ENCODE measurements at regions not wholly inside any gene's neighbourhood (a gene's known extent, or its start where the extent isn't known, plus 50 kb on each side); places are given as distances from the start of the nearest gene placed in this dataset.

- H3K4me3 Mint-ChIP-seq: no peak overlapping the region
Measured at GRCh38 chrX:40164751-40165150, 67.0 kb upstream of the BCOR start.

GRCh38 chrX:40158036-40158706 lies 60.4 kb upstream of the BCOR start:
- ATAC-seq: peak; percentile 61
- H3K9me3 Mint-ChIP-seq: no peaks in the 10 kb centered on the region
- H3K4me3 Mint-ChIP-seq: peak overlapping the region; percentile 70
- H3K4me1 Mint-ChIP-seq: peaks cover 9% of the 10 kb centered on the region
- H3K27me3 Mint-ChIP-seq: no peaks in the 10 kb centered on the region
- no peaks in the 10 kb centered on the region for H3K36me3 Mint-ChIP-seq
- H3K27ac Mint-ChIP-seq: no peak overlapping the region

More at GRCh38 chrX:40164751-40165150, 67.0 kb upstream of the BCOR start:
- H3K27ac Mint-ChIP-seq: no peak overlapping the region
- no peak for ATAC-seq
- no peaks in the 10 kb centered on the region for H3K27me3 Mint-ChIP-seq
- peaks cover 27% of the 10 kb centered on the region for H3K4me1 Mint-ChIP-seq
- no peaks in the 10 kb centered on the region for H3K9me3 Mint-ChIP-seq
- H3K36me3 Mint-ChIP-seq: no peaks in the 10 kb centered on the region

- no peak for ATAC-seq
- peaks cover 9% of the 10 kb centered on the region for H3K4me1 Mint-ChIP-seq
- no peaks in the 10 kb centered on the region for H3K36me3 Mint-ChIP-seq
- H3K27me3 Mint-ChIP-seq: no peaks in the 10 kb centered on the region
- no peaks in the 10 kb centered on the region for H3K9me3 Mint-ChIP-seq
- H3K4me3 Mint-ChIP-seq: peak overlapping the region; percentile 15
- H3K27ac Mint-ChIP-seq: no peak overlapping the region
Measured at GRCh38 chrX:40157228-40158035, 59.7 kb upstream of the BCOR start.

- H3K27ac Mint-ChIP-seq: no peak overlapping the region
- H3K27me3 Mint-ChIP-seq: no peaks in the 10 kb centered on the region
- H3K4me3 Mint-ChIP-seq: peak overlapping the region; percentile 15
- no peaks in the 10 kb centered on the region for H3K9me3 Mint-ChIP-seq
- ATAC-seq: no peak
- H3K4me1 Mint-ChIP-seq: peaks cover 9% of the 10 kb centered on the region
- no peaks in the 10 kb centered on the region for H3K36me3 Mint-ChIP-seq
Measured at GRCh38 chrX:40156470-40157227, 58.9 kb upstream of the BCOR start.

- Mint-ChIP-seq H3K27ac (no peak overlapping the region), H3K36me3 (no peaks in the 10 kb centered on the region), H3K27me3 (no peaks in the 10 kb centered on the region), H3K9me3 (no peaks in the 10 kb centered on the region), H3K4me1 (peaks cover 9% of the 10 kb centered on the region), H3K4me3 (no peak overlapping the region)
- no peak for ATAC-seq
Measured at GRCh38 chrX:40155589-40156469, 58.1 kb upstream of the BCOR start.

GRCh38 chrX:40154853-40155588 lies 57.3 kb upstream of the BCOR start:
- no peak overlapping the region for H3K27ac Mint-ChIP-seq
- H3K27me3 Mint-ChIP-seq: no peaks in the 10 kb centered on the region
- no peaks in the 10 kb centered on the region for H3K9me3 Mint-ChIP-seq
- ATAC-seq: no peak
- H3K4me1 Mint-ChIP-seq: peaks cover 9% of the 10 kb centered on the region
- peak overlapping the region; percentile 79 for H3K4me3 Mint-ChIP-seq
- no peaks in the 10 kb centered on the region for H3K36me3 Mint-ChIP-seq

GRCh38 chrX:40154250-40154852 lies 56.6 kb upstream of the BCOR start:
- Mint-ChIP-seq H3K9me3 (no peaks in the 10 kb centered on the region), H3K27me3 (no peaks in the 10 kb centered on the region), H3K4me3 (peak overlapping the region; percentile 78), H3K4me1 (peaks cover 9% of the 10 kb centered on the region), H3K27ac (no peak overlapping the region), H3K36me3 (no peaks in the 10 kb centered on the region)
- ATAC-seq: no peak

- Mint-ChIP-seq H3K9me3 (no peaks in the 10 kb centered on the region), H3K4me1 (peaks cover 16% of the 10 kb centered on the region), H3K27ac (peak overlapping the region; percentile 49), H3K27me3 (no peaks in the 10 kb centered on the region), H3K36me3 (no peaks in the 10 kb centered on the region), H3K4me3 (peak overlapping the region; percentile 81)
- ATAC-seq: peak; percentile 87
Measured at GRCh38 chrX:40153345-40154249, 55.8 kb upstream of the BCOR start.

- Mint-ChIP-seq H3K27me3 (no peaks in the 10 kb centered on the region), H3K27ac (peak overlapping the region; percentile 49), H3K9me3 (no peaks in the 10 kb centered on the region), H3K36me3 (no peaks in the 10 kb centered on the region), H3K4me3 (peak overlapping the region; percentile 81), H3K4me1 (peaks cover 20% of the 10 kb centered on the region)
- ATAC-seq: no peak
Measured at GRCh38 chrX:40152741-40153344, 55.1 kb upstream of the BCOR start.

- peaks cover 16% of the 10 kb centered on the region for H3K4me1 Mint-ChIP-seq
- no peaks in the 10 kb centered on the region for H3K36me3 Mint-ChIP-seq
- H3K9me3 Mint-ChIP-seq: no peaks in the 10 kb centered on the region
- H3K27ac Mint-ChIP-seq: no peak overlapping the region
- no peak for ATAC-seq
- peak overlapping the region; percentile 81 for H3K4me3 Mint-ChIP-seq
- H3K27me3 Mint-ChIP-seq: no peaks in the 10 kb centered on the region
Measured at GRCh38 chrX:40152173-40152711, 54.5 kb upstream of the BCOR start.

- no peaks in the 10 kb centered on the region for H3K27me3 Mint-ChIP-seq
- H3K36me3 Mint-ChIP-seq: no peaks in the 10 kb centered on the region
- no peak overlapping the region for H3K27ac Mint-ChIP-seq
- H3K9me3 Mint-ChIP-seq: no peaks in the 10 kb centered on the region
- H3K4me3 Mint-ChIP-seq: no peak overlapping the region
- H3K4me1 Mint-ChIP-seq: peaks cover 18% of the 10 kb centered on the region
- ATAC-seq: no peak
Measured at GRCh38 chrX:40151211-40152172, 53.7 kb upstream of the BCOR start.

- Mint-ChIP-seq H3K27ac (no peak overlapping the region), H3K9me3 (no peaks in the 10 kb centered on the region), H3K27me3 (no peaks in the 10 kb centered on the region), H3K36me3 (no peaks in the 10 kb centered on the region), H3K4me1 (peaks cover 18% of the 10 kb centered on the region), H3K4me3 (no peak overlapping the region)
- no peak for ATAC-seq
Measured at GRCh38 chrX:40150503-40150902, 52.7 kb upstream of the BCOR start.

All from stimulated activated memory B cell treated with anti-CD40 and anti-IgM and Interleukin-4, amounts not matched to agents 10 μg/mL and 1 μg/mL and 100 μg/mL, for 72 hours (primary cell).